H1 (cell line): ENCODE measurements at regions not wholly inside any gene's neighbourhood (a gene's known extent, or its start where the extent isn't known, plus 50 kb on each side); places are given as distances from the start of the nearest gene placed in this dataset.

Experiments
- CTCF ChIA-PET: fragments of 300-600 bp; sonication (Branson Sonifier 250); formaldehyde crosslinking; loops from one replicate; lab custom pipeline; 2021; ENCODE audit not compliant: partially characterized antibody; lab: Charles Lee
- POLR2A ChIA-PET: fragments of 300-600 bp; sonication (Branson Sonifier 250); formaldehyde crosslinking; loops from one replicate; lab custom pipeline; 2021; ENCODE audit warnings: inconsistent platforms; ENCODE audit not compliant: partially characterized antibody; lab: Charles Lee
- DNase-seq, 2 experiments: peaks; one replicate each; pipeline versions ENCODE4 v3.0.0 to v3.0.0-alpha.2; 2010 to 2022; ENCODE audit warnings: low spot score in 2 of 2, low read depth in 1 of 2, mixed read lengths in 1 of 2
- FAIRE-seq: peaks from 2 replicates; lab custom pipeline; 2011; peaks lifted over from hg19 to GRCh38; lab: Jason Lieb, UNC
- H2AFZ ChIP-seq: 2 replicates; pipeline ENCODE4 v1.8.1; 2012; ENCODE audit warnings: low read length, inconsistent platforms
- H2AK5ac ChIP-seq: 2 replicates; pipeline ENCODE4 v1.6.1; 2013; ENCODE audit warnings: low read depth, low read length
- H2BK120ac ChIP-seq: replicated peaks from 2 replicates; pipeline ENCODE3; 2013; ENCODE audit warnings: low read depth, low read length, inconsistent platforms
- H2BK12ac ChIP-seq: 2 replicates; pipeline ENCODE4 v1.6.1; 2013; ENCODE audit warnings: low read depth, low read length
- H2BK15ac ChIP-seq: 2 replicates; pipeline ENCODE4 v1.6.1; 2013; ENCODE audit warnings: low read length
- H2BK20ac ChIP-seq: 2 replicates; pipeline ENCODE4 v1.6.1; 2013; ENCODE audit warnings: low read length
- H2BK5ac ChIP-seq: 2 replicates; pipeline ENCODE4 v1.6.1; 2013; ENCODE audit warnings: low read depth, low read length
- H3K14ac ChIP-seq: 2 replicates; pipeline ENCODE4 v1.6.1; 2013; ENCODE audit warnings: inconsistent platforms; ENCODE audit not compliant: insufficient read length
- H3K18ac ChIP-seq: 2 replicates; pipeline ENCODE4 v1.6.1; 2013; ENCODE audit warnings: low read length; ENCODE audit errors: extremely low read depth
- H3K23ac ChIP-seq: 2 replicates; pipeline ENCODE4 v1.6.1; 2013; ENCODE audit warnings: inconsistent platforms; ENCODE audit not compliant: insufficient read length
- H3K23me2 ChIP-seq: 2 replicates; pipeline ENCODE4 v1.6.1; 2013; ENCODE audit warnings: low read depth, low read length
- H3K27ac ChIP-seq: 2 replicates; pipeline ENCODE4 v1.6.1; 2011; ENCODE audit warnings: low read depth, low read length, inconsistent platforms
- H3K27me3 ChIP-seq, 4 experiments: replicated peaks in 1 of 4; 1 replicate in 1 of 4; 2 replicates in 3 of 4; pipeline versions ENCODE4 v1.6.1 to v1.8.1; 2011 to 2013; ENCODE audit warnings: low read length in 3 of 4, mild to moderate bottlenecking in 3 of 4, inconsistent platforms in 2 of 4, mixed read lengths in 2 of 4, moderate library complexity in 1 of 4; ENCODE audit not compliant: control insufficient read depth in 3 of 4, insufficient read depth in 3 of 4; ENCODE audit errors: extremely low read depth in 1 of 4
- H3K36me3 ChIP-seq, 4 experiments: 2 replicates each; pipeline versions ENCODE4 v1.6.1 to v1.8.1; 2011 to 2013; ENCODE audit warnings: mild to moderate bottlenecking in 4 of 4, low read length in 3 of 4, moderate library complexity in 2 of 4, control low read depth in 1 of 4, inconsistent platforms in 1 of 4; ENCODE audit not compliant: insufficient read depth in 4 of 4, control insufficient read depth in 2 of 4
- H3K4ac ChIP-seq: replicated peaks from 2 replicates; pipeline ENCODE3; 2013; ENCODE audit warnings: low read length, low read depth, mixed read lengths, inconsistent platforms; ENCODE audit not compliant: insufficient read length
- H3K4me1 ChIP-seq, 4 experiments: replicated peaks in 1 of 4; 1 replicate in 1 of 4; 2 replicates in 3 of 4; pipeline versions ENCODE4 v1.6.1 to v1.8.1; 2011 to 2013; ENCODE audit warnings: low read length in 3 of 4, inconsistent platforms in 2 of 4, mixed read lengths in 1 of 4; ENCODE audit not compliant: insufficient read depth in 4 of 4, control insufficient read depth in 3 of 4
- H3K4me2 ChIP-seq, 2 experiments: 2 replicates each; pipeline versions ENCODE4 v1.6.1 to v1.8.1; 2011 to 2013; ENCODE audit warnings: low read depth in 2 of 2, low read length in 2 of 2, control low read depth in 1 of 2, inconsistent platforms in 1 of 2, mild to moderate bottlenecking in 1 of 2; ENCODE audit not compliant: insufficient read depth in 1 of 2
- H3K4me3 ChIP-seq, 4 experiments: fragments of 200-600, 300-600 bp in 1 of 4; sonication (generic), shearing (Covaris generic), sonication (Bioruptor Twin) in 1 of 4; 2 replicates each; pipeline versions ENCODE4 v1.5.1 to v1.8.1; 2011 to 2016; ENCODE audit warnings: low read length in 4 of 4, low read depth in 3 of 4, control low read depth in 2 of 4, inconsistent platforms in 2 of 4, mild to moderate bottlenecking in 2 of 4, mixed read lengths in 1 of 4, moderate library complexity in 1 of 4; ENCODE audit not compliant: insufficient read depth in 2 of 4; ENCODE audit errors: extremely low read depth in 1 of 4
- H3K56ac ChIP-seq: replicated peaks from 2 replicates; pipeline ENCODE3; 2013; ENCODE audit warnings: low read depth, mild to moderate bottlenecking, mixed read lengths, low read length, inconsistent platforms; ENCODE audit not compliant: insufficient read length
- H3K79me1 ChIP-seq: 2 replicates; pipeline ENCODE4 v1.6.1; 2013; ENCODE audit warnings: low read depth, low read length, control low read depth
- H3K79me2 ChIP-seq, 2 experiments: 2 replicates each; pipeline versions ENCODE4 v1.6.1 to v1.8.1; 2012 to 2013; ENCODE audit warnings: low read length in 2 of 2, mild to moderate bottlenecking in 2 of 2, inconsistent platforms in 1 of 2; ENCODE audit not compliant: insufficient read depth in 2 of 2, control insufficient read depth in 1 of 2
- H3K9ac ChIP-seq, 4 experiments: replicated peaks in 1 of 4; 1 replicate in 1 of 4; 2 replicates in 3 of 4; pipeline versions ENCODE4 v1.6.1 to v1.8.1; 2011 to 2013; ENCODE audit warnings: low read depth in 3 of 4, low read length in 3 of 4, control low read depth in 2 of 4, mild to moderate bottlenecking in 2 of 4, moderate library complexity in 2 of 4, inconsistent platforms in 1 of 4; ENCODE audit errors: extremely low read depth in 1 of 4
- H3K9me3 ChIP-seq, 2 experiments: 2 replicates each; pipeline versions ENCODE4 v1.6.1 to v1.8.1; 2012 to 2013; ENCODE audit warnings: mild to moderate bottlenecking in 2 of 2, moderate library complexity in 2 of 2, control low read depth in 1 of 2, inconsistent platforms in 1 of 2, low read depth in 1 of 2, low read length in 1 of 2, mixed read lengths in 1 of 2; ENCODE audit not compliant: insufficient read depth in 2 of 2
- H4K20me1 ChIP-seq, 2 experiments: replicated peaks in 1 of 2; 2 replicates each; pipeline versions ENCODE3 to v1.8.1; 2011 to 2013; ENCODE audit warnings: inconsistent platforms in 2 of 2, low read length in 2 of 2, mild to moderate bottlenecking in 1 of 2; ENCODE audit not compliant: insufficient read depth in 2 of 2, control insufficient read depth in 1 of 2
- H4K5ac ChIP-seq: 2 replicates; pipeline ENCODE4 v1.6.1; 2013; ENCODE audit warnings: low read length, low read depth, mixed read lengths, inconsistent platforms; ENCODE audit not compliant: insufficient read length
- H4K8ac ChIP-seq: 2 replicates; pipeline ENCODE4 v1.8.0; 2013; ENCODE audit warnings: mild to moderate bottlenecking, moderate library complexity, low read length, inconsistent platforms; ENCODE audit not compliant: insufficient read depth; ENCODE audit errors: extremely low read depth
- H4K91ac ChIP-seq: replicated peaks from 2 replicates; pipeline ENCODE3; 2013; ENCODE audit warnings: low read length, mixed read lengths, inconsistent platforms; ENCODE audit not compliant: insufficient read length
- ATF2 ChIP-seq: IDR thresholded peaks from 2 replicates; pipeline ENCODE4 v1.6.1; 2012; ENCODE audit warnings: low read length, inconsistent platforms
- BCL11A ChIP-seq, 2 experiments: IDR thresholded peaks; one replicate each; pipeline ENCODE4 v1.6.1; 2011; ENCODE audit warnings: low read depth in 2 of 2, low read length in 2 of 2, mild to moderate bottlenecking in 2 of 2
- RXRA ChIP-seq: IDR thresholded peaks from 2 replicates; pipeline ENCODE4 v1.6.1; 2011; ENCODE audit warnings: low read depth, mild to moderate bottlenecking, low read length, moderate library complexity; ENCODE audit not compliant: insufficient read depth
- WGBS, 2 experiments: shearing (Covaris generic) in 1 of 2; methylation state at CpG; one replicate each; pipeline versions ENCODE4 v1.1.6 to v1.1.7; 2013 to 2015; ENCODE audit warnings: low lambda C conversion rate in 2 of 2, mixed read lengths in 2 of 2, inconsistent platforms in 1 of 2, low coverage in 1 of 2, missing lambda C conversion rate in 1 of 2; ENCODE audit not compliant: insufficient replicate concordance in 2 of 2, insufficient coverage in 1 of 2, insufficient read length in 1 of 2; ENCODE audit errors: extremely low coverage in 1 of 2, missing lambda C conversion rate in 1 of 2; 5-methylcytosine and 5-hydroxymethylcytosine counted together

- CTCF ChIA-PET, result no interaction called here
- POLR2A ChIA-PET, result no interaction called here
- H3K27ac ChIP-seq, result no peak overlapping the region
Observed at GRCh38 chr11:98772893-98773292, 247.9 kb upstream of the CNTN5 start.

More at GRCh38 chr11:98772893-98773292, 247.9 kb upstream of the CNTN5 start:
- no peak for DNase-seq
- Histone ChIP-seq H3K4me1 (no peaks in the 10 kb centered on the region), H3K9ac (no peak overlapping the region), H4K20me1 (no peaks in the 10 kb centered on the region), H3K9me3 (peaks cover 11 to 14% of the 10 kb centered on the region in 2 experiments), H3K23me2 (no peaks in the 10 kb centered on the region), H2AFZ (no peak overlapping the region), H3K27me3 (no peaks in the 10 kb centered on the region), H2BK120ac (no peak overlapping the region), H3K36me3 (no peaks in the 10 kb centered on the region), H3K79me1 (no peaks in the 10 kb centered on the region), H3K79me2 (no peaks in the 10 kb centered on the region), H2BK12ac (no peak overlapping the region), H3K18ac (no peak overlapping the region), H2BK15ac (no peak overlapping the region), H2BK20ac (no peak overlapping the region), H4K8ac (no peak overlapping the region), H3K56ac (no peak overlapping the region), H4K5ac (no peak overlapping the region), H3K14ac (no peak overlapping the region), H3K23ac (no peak overlapping the region), H3K4me3 (no peak overlapping the region), H4K91ac (no peak overlapping the region), H3K4me2 (no peak overlapping the region), H3K4ac (no peak overlapping the region), H2BK5ac (no peak overlapping the region), H2AK5ac (no peak overlapping the region)
- WGBS, 2 experiments, result 78% methylated on average over 2 of the region's 2 CpGs; no CpG with 5 or more reads in 1 of the 2 experiments
- TF ChIP-seq BCL11A (IDR thresholded peaks at IDR 0.05; ENCODE audit: low read depth in 2 of 2, low read length in 2 of 2) (no peak), RXRA (no peak), ATF2 (no peak)
- no peak for FAIRE-seq
